MM.1S (cell line): ENCODE measurements at regions not wholly inside any gene's neighbourhood (a gene's known extent, or its start where the extent isn't known, plus 50 kb on each side); places are given as distances from the start of the nearest gene placed in this dataset.
"Not testable (repeated sequence)": the region's sequence is repeated elsewhere in the genome, so short reads cannot be mapped to it uniquely, and the experiment has no call there.

Source experiments
- DNase-seq: peaks from one replicate; pipeline ENCODE4 v3.0.0-alpha.2; 2015
- H2AFZ ChIP-seq: fragments of 300-600 bp; sonication (generic); 2 replicates; pipeline ENCODE4 v1.6.0; 2016; ENCODE audit warnings: antibody characterized with exemption, low read length
- H3F3A ChIP-seq: fragments of 300-600 bp; sonication (generic); 2 replicates; pipeline ENCODE4 v1.6.1; 2016; ENCODE audit warnings: mild to moderate bottlenecking, antibody characterized with exemption, low read length, moderate library complexity, mixed read lengths; ENCODE audit not compliant: insufficient read depth
- H3K27ac ChIP-seq: fragments of 300-600 bp; sonication (generic); 2 replicates; pipeline ENCODE4 v1.5.1; 2016; ENCODE audit warnings: mild to moderate bottlenecking, low read length
- H3K27me3 ChIP-seq: fragments of 300-600 bp; sonication (generic); replicated peaks from 2 replicates; pipeline ENCODE4 v1.6.0; 2016; ENCODE audit warnings: low read length; ENCODE audit not compliant: insufficient read depth
- H3K36me3 ChIP-seq: fragments of 300-600 bp; sonication (generic); replicated peaks from 2 replicates; pipeline ENCODE4 v1.6.1; 2016; ENCODE audit warnings: mild to moderate bottlenecking, low read length, mixed read lengths; ENCODE audit not compliant: insufficient read depth
- H3K4me1 ChIP-seq: fragments of 300-600 bp; sonication (generic); 2 replicates; pipeline ENCODE4 v1.6.1; 2016; ENCODE audit warnings: low read length, mixed read lengths
- H3K4me2 ChIP-seq: fragments of 300-600 bp; sonication (generic); 2 replicates; pipeline ENCODE4 v1.6.0; 2016; ENCODE audit warnings: low read depth, low read length
- H3K4me3 ChIP-seq: fragments of 300-600 bp; sonication (generic); 2 replicates; pipeline ENCODE4 v1.5.1; 2016; ENCODE audit warnings: low read length, mixed read lengths
- H3K79me2 ChIP-seq: fragments of 300-600 bp; sonication (generic); 2 replicates; pipeline ENCODE4 v1.6.1; 2016; ENCODE audit warnings: mixed run types, low read length, mixed read lengths
- H3K9ac ChIP-seq: fragments of 300-600 bp; sonication (generic); 2 replicates; pipeline ENCODE4 v1.6.1; 2016; ENCODE audit warnings: low read length, mixed read lengths
- H3K9me2 ChIP-seq: fragments of 300-600 bp; sonication (generic); replicated peaks from 2 replicates; pipeline ENCODE4 v1.6.1; 2016; ENCODE audit warnings: mild to moderate bottlenecking, low read length, mixed read lengths; ENCODE audit not compliant: insufficient read depth
- H3K9me3 ChIP-seq: fragments of 300-600 bp; sonication (generic); replicated peaks from 2 replicates; pipeline ENCODE4 v1.6.1; 2016; ENCODE audit warnings: mild to moderate bottlenecking, low read length, mixed read lengths; ENCODE audit not compliant: insufficient read depth
- H4K20me1 ChIP-seq: fragments of 300-600 bp; sonication (generic); 2 replicates; pipeline ENCODE4 v1.6.1; 2016; ENCODE audit warnings: mild to moderate bottlenecking, low read length, moderate library complexity, mixed read lengths; ENCODE audit not compliant: insufficient read depth
- EZH2 ChIP-seq: fragments of 300-600 bp; sonication (generic); optimal IDR thresholded peaks from 2 replicates; pipeline ENCODE3; 2017; ENCODE audit warnings: low read depth, mild to moderate bottlenecking, antibody characterized with exemption, low read length, mixed read lengths
- EZH2phosphoT487 ChIP-seq: fragments of 300-600 bp; sonication (generic); IDR thresholded peaks from 2 replicates; pipeline ENCODE4 v1.6.1; 2018; ENCODE audit warnings: antibody characterized with exemption, low read length
- TF ChIP-seq, protein P1 (sequence below): fragments of 300-600 bp; sonication (generic); IDR thresholded peaks from 2 replicates; pipeline ENCODE4 v1.5.1; 2016; ENCODE audit warnings: antibody characterized with exemption, low read length, mixed read lengths

GRCh38 chr9:109652112-109652511, 127.9 kb upstream of the PALM2AKAP2 start:
- Histone ChIP-seq H3K27me3 (no peaks in the 10 kb centered on the region), H3K4me3 (no peak overlapping the region), H3K9me3 (no peaks in the 10 kb centered on the region), H3F3A (no peaks in the 10 kb centered on the region), H3K36me3 (no peaks in the 10 kb centered on the region; the same call in 1 of the 2 replicates), H3K27ac (no peak overlapping the region), H4K20me1 (no peaks in the 10 kb centered on the region), H3K4me1 (no peaks in the 10 kb centered on the region), H2AFZ (no peak overlapping the region), H3K4me2 (no peak overlapping the region), H3K79me2 (no peaks in the 10 kb centered on the region), H3K9me2 (0 out of 2 replicates have a peak, but pooled peaks cover 2% of the 10 kb centered on the region), H3K9ac (no peak overlapping the region)
- DNase-seq, result no peak
- TF ChIP-seq, protein P1, sequence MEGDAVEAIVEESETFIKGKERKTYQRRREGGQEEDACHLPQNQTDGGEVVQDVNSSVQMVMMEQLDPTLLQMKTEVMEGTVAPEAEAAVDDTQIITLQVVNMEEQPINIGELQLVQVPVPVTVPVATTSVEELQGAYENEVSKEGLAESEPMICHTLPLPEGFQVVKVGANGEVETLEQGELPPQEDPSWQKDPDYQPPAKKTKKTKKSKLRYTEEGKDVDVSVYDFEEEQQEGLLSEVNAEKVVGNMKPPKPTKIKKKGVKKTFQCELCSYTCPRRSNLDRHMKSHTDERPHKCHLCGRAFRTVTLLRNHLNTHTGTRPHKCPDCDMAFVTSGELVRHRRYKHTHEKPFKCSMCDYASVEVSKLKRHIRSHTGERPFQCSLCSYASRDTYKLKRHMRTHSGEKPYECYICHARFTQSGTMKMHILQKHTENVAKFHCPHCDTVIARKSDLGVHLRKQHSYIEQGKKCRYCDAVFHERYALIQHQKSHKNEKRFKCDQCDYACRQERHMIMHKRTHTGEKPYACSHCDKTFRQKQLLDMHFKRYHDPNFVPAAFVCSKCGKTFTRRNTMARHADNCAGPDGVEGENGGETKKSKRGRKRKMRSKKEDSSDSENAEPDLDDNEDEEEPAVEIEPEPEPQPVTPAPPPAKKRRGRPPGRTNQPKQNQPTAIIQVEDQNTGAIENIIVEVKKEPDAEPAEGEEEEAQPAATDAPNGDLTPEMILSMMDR, result no peak
- TF ChIP-seq EZH2, result no peak
- no peak for TF ChIP-seq EZH2phosphoT487

DNA sequence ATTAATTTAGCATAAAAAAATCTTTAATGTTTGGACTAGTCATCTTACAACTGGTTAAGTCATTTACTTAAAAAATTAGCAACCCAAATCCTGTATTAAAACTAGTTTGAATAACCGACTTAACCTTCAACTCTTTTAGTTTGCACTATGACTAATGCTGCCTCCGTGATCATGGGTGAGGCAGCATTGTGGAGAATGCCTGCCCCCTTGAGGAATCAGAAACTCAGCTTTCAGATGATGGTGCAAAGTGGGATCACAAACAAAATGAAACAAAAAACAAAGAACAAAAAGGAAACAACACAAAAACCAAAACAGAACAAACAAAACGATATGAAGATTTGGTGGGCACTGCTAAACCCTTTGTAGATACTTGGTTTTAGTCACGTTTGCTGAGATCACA, 127.0 kb upstream of the PALM2AKAP2 start:
- Histone ChIP-seq H3K9me3 (no peaks in the 10 kb centered on the region), H3K36me3 (no peaks in the 10 kb centered on the region; the same call in 1 of the 2 replicates), H3K27ac (no peak overlapping the region), H3K4me2 (no peak overlapping the region), H2AFZ (no peak overlapping the region), H3K4me3 (no peak overlapping the region), H3K27me3 (no peaks in the 10 kb centered on the region), H4K20me1 (no peaks in the 10 kb centered on the region), H3F3A (no peaks in the 10 kb centered on the region), H3K9ac (no peak overlapping the region), H3K9me2 (0 out of 2 replicates have a peak, but pooled peaks cover 2% of the 10 kb centered on the region), H3K79me2 (no peaks in the 10 kb centered on the region), H3K4me1 (no peaks in the 10 kb centered on the region)
- TF ChIP-seq, protein P1, result peak; percentile 36
- no peak for TF ChIP-seq EZH2
- TF ChIP-seq EZH2phosphoT487, result no peak
- DNase-seq, result no peak

GRCh38 chr9:109653470-109653869, 126.5 kb upstream of the PALM2AKAP2 start:
- Histone ChIP-seq H3K4me3 (no peak overlapping the region), H3K9me3 (no peaks in the 10 kb centered on the region)

DNA sequence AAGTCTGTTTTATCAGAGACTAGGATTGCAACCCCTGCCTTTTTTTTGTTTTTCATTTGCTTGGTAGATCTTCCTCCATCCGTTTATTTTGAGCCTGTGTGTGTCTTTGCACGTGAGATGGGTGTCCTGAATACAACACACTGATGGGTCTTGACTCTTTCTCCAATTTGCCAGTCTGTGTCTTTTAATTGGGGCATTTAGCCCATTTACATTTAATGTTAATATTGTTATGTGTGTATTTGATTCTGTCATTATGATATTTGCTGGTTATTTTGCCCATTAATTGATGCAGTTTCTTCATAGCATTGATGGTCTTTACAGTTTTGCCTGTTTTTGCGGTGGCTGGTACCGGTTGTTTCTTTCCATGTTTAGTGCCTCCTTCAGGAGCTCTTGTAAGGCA, 116.0 kb upstream of the PALM2AKAP2 start:
- not testable (repeated sequence) for H3K36me3 ChIP-seq, H3K27ac ChIP-seq, H3K9ac ChIP-seq, H3K27me3 ChIP-seq, H3K4me3 ChIP-seq, H3K79me2 ChIP-seq, H3K9me3 ChIP-seq, H3K4me2 ChIP-seq, H3K9me2 ChIP-seq, DNase-seq, H3F3A ChIP-seq, H2AFZ ChIP-seq, H4K20me1 ChIP-seq, H3K4me1 ChIP-seq

More at GRCh38 chr9:109653470-109653869, 126.5 kb upstream of the PALM2AKAP2 start:
- Histone ChIP-seq H3K79me2 (no peaks in the 10 kb centered on the region), H4K20me1 (no peaks in the 10 kb centered on the region), H3K36me3 (no peaks in the 10 kb centered on the region; the same call in 1 of the 2 replicates), H3K27ac (no peak overlapping the region), H3K4me2 (no peak overlapping the region), H3K9me2 (0 out of 2 replicates have a peak, but pooled peaks cover 2% of the 10 kb centered on the region), H3K4me1 (no peaks in the 10 kb centered on the region), H3K27me3 (no peaks in the 10 kb centered on the region), H3K9ac (no peak overlapping the region), H2AFZ (no peak overlapping the region), H3F3A (no peaks in the 10 kb centered on the region)
- no peak for TF ChIP-seq EZH2phosphoT487
- TF ChIP-seq EZH2, result no peak
- TF ChIP-seq, protein P1, result no peak
- DNase-seq, result no peak

GRCh38 chr9:109665736-109666135, 114.3 kb upstream of the PALM2AKAP2 start:
- H3F3A ChIP-seq, H3K9me2 ChIP-seq, H2AFZ ChIP-seq: not testable (repeated sequence)

More at GRCh38 chr9:109665736-109666135, 114.3 kb upstream of the PALM2AKAP2 start:
- H3K27me3 ChIP-seq, H4K20me1 ChIP-seq, H3K4me2 ChIP-seq, DNase-seq, H3K36me3 ChIP-seq, H3K27ac ChIP-seq, H3K9me3 ChIP-seq, H3K4me1 ChIP-seq, H3K9ac ChIP-seq, H3K4me3 ChIP-seq, H3K79me2 ChIP-seq: not testable (repeated sequence)
